ENCODE measurements at regions not wholly inside any gene's neighbourhood (a gene's known extent, or its start where the extent isn't known, plus 50 kb on each side); places are given as distances from the start of the nearest gene placed in this dataset.

GRCh38 chr7:41842956-41843355 lies 140.1 kb upstream of the INHBA start:
- TF ChIP-seq CTCF (IDR thresholded peaks at IDR 0.05; ENCODE audit: low read depth, low read length): no peak
- no peak for DNase-seq (ENCODE audit: low read depth in 2 of 2)
- no peak overlapping the region for H3K4me3 ChIP-seq (replicated peaks in 1 of 2; ENCODE audit: low read depth in 2 of 2, low read length in 2 of 2)

GRCh38 chr7:41837916-41838315 lies 135.0 kb upstream of the INHBA start:
- TF ChIP-seq CTCF (IDR thresholded peaks at IDR 0.05; ENCODE audit: low read depth, low read length): no peak
- no peak overlapping the region for H3K4me3 ChIP-seq (replicated peaks in 1 of 2; ENCODE audit: low read depth in 2 of 2, low read length in 2 of 2)
- no peak for DNase-seq (ENCODE audit: low read depth in 2 of 2)

GRCh38 chr7:41835976-41836530 lies 133.2 kb upstream of the INHBA start:
- H3K4me3 ChIP-seq (replicated peaks in 1 of 2; ENCODE audit: low read depth in 2 of 2, low read length in 2 of 2): no peak overlapping the region
- DNase-seq (ENCODE audit: low read depth in 2 of 2): no peak
- no peak for TF ChIP-seq CTCF (IDR thresholded peaks at IDR 0.05; ENCODE audit: low read depth, low read length)

GRCh38 chr7:41834805-41835694 lies 132.2 kb upstream of the INHBA start:
- no peak overlapping the region for H3K4me3 ChIP-seq (replicated peaks in 1 of 2; ENCODE audit: low read depth in 2 of 2, low read length in 2 of 2)
- peak; percentile 56 to 63 for DNase-seq (ENCODE audit: low read depth in 2 of 2)
- TF ChIP-seq CTCF (IDR thresholded peaks at IDR 0.05; ENCODE audit: low read depth, low read length): no peak

- no peak overlapping the region for H3K4me3 ChIP-seq (replicated peaks in 1 of 2; ENCODE audit: low read depth in 2 of 2, low read length in 2 of 2)
- peak in 1 of 2 donors; percentile 20 for DNase-seq (ENCODE audit: low read depth in 2 of 2)
- TF ChIP-seq CTCF (IDR thresholded peaks at IDR 0.05; ENCODE audit: low read depth, low read length): no peak
Observed at GRCh38 chr7:41832941-41833340, 130.1 kb upstream of the INHBA start.

GRCh38 chr7:41830271-41830670 lies 127.4 kb upstream of the INHBA start:
- no peak overlapping the region for H3K4me3 ChIP-seq (replicated peaks in 1 of 2; ENCODE audit: low read depth in 2 of 2, low read length in 2 of 2)
- no peak for TF ChIP-seq CTCF (IDR thresholded peaks at IDR 0.05; ENCODE audit: low read depth, low read length)
- no peak for DNase-seq (ENCODE audit: low read depth in 2 of 2)
